ENCODE measurements at regions not wholly inside any gene's neighbourhood (a gene's known extent, or its start where the extent isn't known, plus 50 kb on each side); places are given as distances from the start of the nearest gene placed in this dataset.

GRCh38 chr18:42617221-42617620 lies 498.3 kb downstream of the RIT2 start:
- H3K27me3 ChIP-seq (ENCODE audit: control insufficient read depth in 1 of 2, insufficient read depth in 1 of 2, low read length in 2 of 2): no peaks in the 10 kb centered on the region
- WGBS: 97% methylated on average over 1 of the region's 3 CpGs

GRCh38 chr18:42619771-42620170 lies 495.7 kb downstream of the RIT2 start:
- Histone ChIP-seq H3K14ac (ENCODE audit: low read length in 2 of 2) (no peak overlapping the region), H2BK12ac (ENCODE audit: low read length in 2 of 2) (no peak overlapping the region), H4K8ac (ENCODE audit: low read length) (no peak overlapping the region), H3K9ac (ENCODE audit: low read length) (no peak overlapping the region), H3K27me3 (ENCODE audit: control insufficient read depth in 1 of 2, insufficient read depth in 1 of 2, low read length in 2 of 2) (no peaks in the 10 kb centered on the region), H3K4me1 (ENCODE audit: control insufficient read depth, insufficient read depth, low read depth, low read length) (no peaks in the 10 kb centered on the region), H3K23ac (ENCODE audit: low read length in 2 of 2) (no peak overlapping the region), H3K27ac (ENCODE audit: low read length, poor library complexity, severe bottlenecking) (no peak overlapping the region), H2AK5ac (ENCODE audit: low read length, severe bottlenecking) (no peak overlapping the region), H3K4me3 (ENCODE audit: insufficient read depth in 1 of 2, low read depth in 1 of 2, low read length in 2 of 2) (no peak overlapping the region), H2BK15ac (ENCODE audit: low read depth, poor library complexity, severe bottlenecking) (no peak overlapping the region), H3K79me1 (replicated peaks; ENCODE audit: low read length, poor library complexity, severe bottlenecking) (no peaks in the 10 kb centered on the region), H3K4ac (ENCODE audit: low read depth in 1 of 2, low read length in 2 of 2) (no peak overlapping the region), H2BK5ac (ENCODE audit: low read depth, low read length, poor library complexity, severe bottlenecking) (no peak overlapping the region), H2AFZ (ENCODE audit: low read depth, low read length) (no peak overlapping the region), H3K36me3 (ENCODE audit: control insufficient read depth in 1 of 2, insufficient read depth in 2 of 2, low read depth in 1 of 2, low read length in 2 of 2) (no peaks in the 10 kb centered on the region), H4K91ac (ENCODE audit: low read length) (no peak overlapping the region), H2BK120ac (ENCODE audit: low read depth, low read length) (no peak overlapping the region), H3K18ac (ENCODE audit: low read depth in 1 of 2, low read length in 2 of 2) (no peak overlapping the region), H3K4me2 (ENCODE audit: low read length, poor library complexity, severe bottlenecking) (no peak overlapping the region), H3K9me3 (ENCODE audit: control insufficient read depth, low read length) (no peaks in the 10 kb centered on the region)
- DNase-seq: no peak
- no CpG with 5 or more reads among the region's 1 CpG for WGBS

More at GRCh38 chr18:42617221-42617620, 498.3 kb downstream of the RIT2 start:
- Histone ChIP-seq H3K27ac (ENCODE audit: low read length, poor library complexity, severe bottlenecking) (no peak overlapping the region), H3K4me1 (ENCODE audit: control insufficient read depth, insufficient read depth, low read depth, low read length) (no peaks in the 10 kb centered on the region), H3K4me2 (ENCODE audit: low read length, poor library complexity, severe bottlenecking) (no peak overlapping the region), H3K23ac (ENCODE audit: low read length in 2 of 2) (no peak overlapping the region), H3K79me1 (replicated peaks; ENCODE audit: low read length, poor library complexity, severe bottlenecking) (no peaks in the 10 kb centered on the region), H3K9ac (ENCODE audit: low read length) (no peak overlapping the region), H2AK5ac (ENCODE audit: low read length, severe bottlenecking) (peak overlapping the region; percentile 69), H4K8ac (ENCODE audit: low read length) (no peak overlapping the region), H3K36me3 (ENCODE audit: control insufficient read depth in 1 of 2, insufficient read depth in 2 of 2, low read depth in 1 of 2, low read length in 2 of 2) (no peaks in the 10 kb centered on the region), H3K4ac (ENCODE audit: low read depth in 1 of 2, low read length in 2 of 2) (no peak overlapping the region), H3K14ac (ENCODE audit: low read length in 2 of 2) (no peak overlapping the region), H4K91ac (ENCODE audit: low read length) (no peak overlapping the region), H3K9me3 (ENCODE audit: control insufficient read depth, low read length) (no peaks in the 10 kb centered on the region), H2BK120ac (ENCODE audit: low read depth, low read length) (no peak overlapping the region), H3K4me3 (ENCODE audit: insufficient read depth in 1 of 2, low read depth in 1 of 2, low read length in 2 of 2) (no peak overlapping the region), H3K18ac (ENCODE audit: low read depth in 1 of 2, low read length in 2 of 2) (peak overlapping the region in 1 of 2 experiments; percentile 5), H2BK15ac (ENCODE audit: low read depth, poor library complexity, severe bottlenecking) (no peak overlapping the region), H2BK5ac (ENCODE audit: low read depth, low read length, poor library complexity, severe bottlenecking) (no peak overlapping the region), H2AFZ (ENCODE audit: low read depth, low read length) (no peak overlapping the region), H2BK12ac (ENCODE audit: low read length in 2 of 2) (peak overlapping the region in 1 of 2 experiments; percentile 88)
- DNase-seq: no peak

GRCh38 chr18:42620657-42621056 lies 494.8 kb downstream of the RIT2 start:
- H3K27me3 ChIP-seq (ENCODE audit: control insufficient read depth in 1 of 2, insufficient read depth in 1 of 2, low read length in 2 of 2): no peaks in the 10 kb centered on the region
- peak; percentile 32 for DNase-seq
- H3K27ac ChIP-seq (ENCODE audit: low read length, poor library complexity, severe bottlenecking): no peak overlapping the region
- no peaks in the 10 kb centered on the region for H3K36me3 ChIP-seq (ENCODE audit: control insufficient read depth in 1 of 2, insufficient read depth in 2 of 2, low read depth in 1 of 2, low read length in 2 of 2)
- no peak overlapping the region for H3K14ac ChIP-seq (ENCODE audit: low read length in 2 of 2)
- H3K4me3 ChIP-seq (ENCODE audit: insufficient read depth in 1 of 2, low read depth in 1 of 2, low read length in 2 of 2): no peak overlapping the region
- WGBS: 68% methylated on average over 2 of the region's 2 CpGs
- H2BK12ac ChIP-seq (ENCODE audit: low read length in 2 of 2): no peak overlapping the region
- H3K4ac ChIP-seq (ENCODE audit: low read depth in 1 of 2, low read length in 2 of 2): no peak overlapping the region
- no peak overlapping the region for H3K23ac ChIP-seq (ENCODE audit: low read length in 2 of 2)
- no peaks in the 10 kb centered on the region for H3K4me1 ChIP-seq (ENCODE audit: control insufficient read depth, insufficient read depth, low read depth, low read length)
- H2AK5ac ChIP-seq (ENCODE audit: low read length, severe bottlenecking): no peak overlapping the region
- H4K8ac ChIP-seq (ENCODE audit: low read length): no peak overlapping the region
- no peak overlapping the region for H2BK5ac ChIP-seq (ENCODE audit: low read depth, low read length, poor library complexity, severe bottlenecking)
- H2BK120ac ChIP-seq (ENCODE audit: low read depth, low read length): no peak overlapping the region
- no peak overlapping the region for H3K4me2 ChIP-seq (ENCODE audit: low read length, poor library complexity, severe bottlenecking)
- no peaks in the 10 kb centered on the region for H3K79me1 ChIP-seq (replicated peaks; ENCODE audit: low read length, poor library complexity, severe bottlenecking)
- H3K9ac ChIP-seq (ENCODE audit: low read length): no peak overlapping the region
- no peak overlapping the region for H2AFZ ChIP-seq (ENCODE audit: low read depth, low read length)
- H2BK15ac ChIP-seq (ENCODE audit: low read depth, poor library complexity, severe bottlenecking): no peak overlapping the region
- no peak overlapping the region for H4K91ac ChIP-seq (ENCODE audit: low read length)
- H3K18ac ChIP-seq (ENCODE audit: low read depth in 1 of 2, low read length in 2 of 2): no peak overlapping the region
- no peaks in the 10 kb centered on the region for H3K9me3 ChIP-seq (ENCODE audit: control insufficient read depth, low read length)

DNA sequence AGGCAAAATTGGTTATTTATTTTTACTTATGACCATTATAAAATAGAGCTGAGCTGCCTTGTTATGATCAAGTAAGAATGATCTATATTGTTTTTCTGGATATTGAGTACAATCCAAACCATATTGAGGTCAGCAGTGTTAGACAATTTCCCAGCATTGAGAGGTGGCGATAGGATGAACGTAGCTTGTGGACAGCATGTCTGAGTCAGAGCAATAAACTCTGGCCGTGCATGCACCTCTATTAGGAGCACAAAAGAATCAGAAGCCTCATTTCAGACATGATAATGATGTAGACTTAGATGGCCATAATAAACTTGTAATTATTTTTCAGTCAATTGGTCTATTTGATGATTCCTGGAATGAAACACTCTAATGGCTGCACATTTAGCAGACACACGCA lies 491.6 kb downstream of the RIT2 start:
- no peak overlapping the region for H2BK5ac ChIP-seq (ENCODE audit: low read depth, low read length, poor library complexity, severe bottlenecking)
- no peaks in the 10 kb centered on the region for H3K27me3 ChIP-seq (ENCODE audit: control insufficient read depth in 1 of 2, insufficient read depth in 1 of 2, low read length in 2 of 2)
- H2BK120ac ChIP-seq (ENCODE audit: low read depth, low read length): peak overlapping the region; percentile 19
- H2BK12ac ChIP-seq (ENCODE audit: low read length in 2 of 2): no peak overlapping the region
- WGBS: 79% methylated on average over 3 of the region's 4 CpGs
- no peak overlapping the region for H3K23ac ChIP-seq (ENCODE audit: low read length in 2 of 2)
- no peak overlapping the region for H4K8ac ChIP-seq (ENCODE audit: low read length)
- H3K4me1 ChIP-seq (ENCODE audit: control insufficient read depth, insufficient read depth, low read depth, low read length): no peaks in the 10 kb centered on the region
- no peak overlapping the region for H3K9ac ChIP-seq (ENCODE audit: low read length)
- no peak overlapping the region for H2AFZ ChIP-seq (ENCODE audit: low read depth, low read length)
- H3K9me3 ChIP-seq (ENCODE audit: control insufficient read depth, low read length): no peaks in the 10 kb centered on the region
- DNase-seq: no peak
- no peak overlapping the region for H3K4me3 ChIP-seq (ENCODE audit: insufficient read depth in 1 of 2, low read depth in 1 of 2, low read length in 2 of 2)
- no peaks in the 10 kb centered on the region for H3K36me3 ChIP-seq (ENCODE audit: control insufficient read depth in 1 of 2, insufficient read depth in 2 of 2, low read depth in 1 of 2, low read length in 2 of 2)
- no peak overlapping the region for H3K18ac ChIP-seq (ENCODE audit: low read depth in 1 of 2, low read length in 2 of 2)
- no peak overlapping the region for H2BK15ac ChIP-seq (ENCODE audit: low read depth, poor library complexity, severe bottlenecking)
- no peak overlapping the region for H4K91ac ChIP-seq (ENCODE audit: low read length)
- H3K27ac ChIP-seq (ENCODE audit: low read length, poor library complexity, severe bottlenecking): no peak overlapping the region
- no peak overlapping the region for H2AK5ac ChIP-seq (ENCODE audit: low read length, severe bottlenecking)
- H3K4ac ChIP-seq (ENCODE audit: low read depth in 1 of 2, low read length in 2 of 2): no peak overlapping the region
- no peaks in the 10 kb centered on the region for H3K79me1 ChIP-seq (replicated peaks; ENCODE audit: low read length, poor library complexity, severe bottlenecking)
- H3K14ac ChIP-seq (ENCODE audit: low read length in 2 of 2): no peak overlapping the region
- H3K4me2 ChIP-seq (ENCODE audit: low read length, poor library complexity, severe bottlenecking): no peak overlapping the region

Measured in mesenchymal stem cell (in vitro differentiated cells and primary cell).